H1 (cell line): ENCODE measurements at regions not wholly inside any gene's neighbourhood (a gene's known extent, or its start where the extent isn't known, plus 50 kb on each side); places are given as distances from the start of the nearest gene placed in this dataset.

Source experiments
- CTCF ChIA-PET: fragments of 300-600 bp; sonication (Branson Sonifier 250); formaldehyde crosslinking; loops from one replicate; lab custom pipeline; 2021; ENCODE audit not compliant: partially characterized antibody; lab: Charles Lee
- POLR2A ChIA-PET: fragments of 300-600 bp; sonication (Branson Sonifier 250); formaldehyde crosslinking; loops from one replicate; lab custom pipeline; 2021; ENCODE audit warnings: inconsistent platforms; ENCODE audit not compliant: partially characterized antibody; lab: Charles Lee
- DNase-seq, 2 experiments: peaks; one replicate each; pipeline versions ENCODE4 v3.0.0 to v3.0.0-alpha.2; 2010 to 2022; ENCODE audit warnings: low spot score in 2 of 2, low read depth in 1 of 2, mixed read lengths in 1 of 2
- FAIRE-seq: peaks from 2 replicates; lab custom pipeline; 2011; peaks lifted over from hg19 to GRCh38; lab: Jason Lieb, UNC
- H2AFZ ChIP-seq: 2 replicates; pipeline ENCODE4 v1.8.1; 2012; ENCODE audit warnings: low read length, inconsistent platforms
- H2AK5ac ChIP-seq: 2 replicates; pipeline ENCODE4 v1.6.1; 2013; ENCODE audit warnings: low read depth, low read length
- H2BK120ac ChIP-seq: replicated peaks from 2 replicates; pipeline ENCODE3; 2013; ENCODE audit warnings: low read depth, low read length, inconsistent platforms
- H2BK12ac ChIP-seq: 2 replicates; pipeline ENCODE4 v1.6.1; 2013; ENCODE audit warnings: low read depth, low read length
- H2BK15ac ChIP-seq: 2 replicates; pipeline ENCODE4 v1.6.1; 2013; ENCODE audit warnings: low read length
- H2BK20ac ChIP-seq: 2 replicates; pipeline ENCODE4 v1.6.1; 2013; ENCODE audit warnings: low read length
- H2BK5ac ChIP-seq: 2 replicates; pipeline ENCODE4 v1.6.1; 2013; ENCODE audit warnings: low read depth, low read length
- H3K14ac ChIP-seq: 2 replicates; pipeline ENCODE4 v1.6.1; 2013; ENCODE audit warnings: inconsistent platforms; ENCODE audit not compliant: insufficient read length
- H3K18ac ChIP-seq: 2 replicates; pipeline ENCODE4 v1.6.1; 2013; ENCODE audit warnings: low read length; ENCODE audit errors: extremely low read depth
- H3K23ac ChIP-seq: 2 replicates; pipeline ENCODE4 v1.6.1; 2013; ENCODE audit warnings: inconsistent platforms; ENCODE audit not compliant: insufficient read length
- H3K23me2 ChIP-seq: 2 replicates; pipeline ENCODE4 v1.6.1; 2013; ENCODE audit warnings: low read depth, low read length
- H3K27ac ChIP-seq: 2 replicates; pipeline ENCODE4 v1.6.1; 2011; ENCODE audit warnings: low read depth, low read length, inconsistent platforms
- H3K27me3 ChIP-seq, 4 experiments: replicated peaks in 1 of 4; 1 replicate in 1 of 4; 2 replicates in 3 of 4; pipeline versions ENCODE4 v1.6.1 to v1.8.1; 2011 to 2013; ENCODE audit warnings: low read length in 3 of 4, mild to moderate bottlenecking in 3 of 4, inconsistent platforms in 2 of 4, mixed read lengths in 2 of 4, moderate library complexity in 1 of 4; ENCODE audit not compliant: control insufficient read depth in 3 of 4, insufficient read depth in 3 of 4; ENCODE audit errors: extremely low read depth in 1 of 4
- H3K36me3 ChIP-seq, 4 experiments: 2 replicates each; pipeline versions ENCODE4 v1.6.1 to v1.8.1; 2011 to 2013; ENCODE audit warnings: mild to moderate bottlenecking in 4 of 4, low read length in 3 of 4, moderate library complexity in 2 of 4, control low read depth in 1 of 4, inconsistent platforms in 1 of 4; ENCODE audit not compliant: insufficient read depth in 4 of 4, control insufficient read depth in 2 of 4
- H3K4ac ChIP-seq: replicated peaks from 2 replicates; pipeline ENCODE3; 2013; ENCODE audit warnings: low read length, low read depth, mixed read lengths, inconsistent platforms; ENCODE audit not compliant: insufficient read length
- H3K4me1 ChIP-seq, 4 experiments: replicated peaks in 1 of 4; 1 replicate in 1 of 4; 2 replicates in 3 of 4; pipeline versions ENCODE4 v1.6.1 to v1.8.1; 2011 to 2013; ENCODE audit warnings: low read length in 3 of 4, inconsistent platforms in 2 of 4, mixed read lengths in 1 of 4; ENCODE audit not compliant: insufficient read depth in 4 of 4, control insufficient read depth in 3 of 4
- H3K4me2 ChIP-seq, 2 experiments: 2 replicates each; pipeline versions ENCODE4 v1.6.1 to v1.8.1; 2011 to 2013; ENCODE audit warnings: low read depth in 2 of 2, low read length in 2 of 2, control low read depth in 1 of 2, inconsistent platforms in 1 of 2, mild to moderate bottlenecking in 1 of 2; ENCODE audit not compliant: insufficient read depth in 1 of 2
- H3K4me3 ChIP-seq, 4 experiments: fragments of 200-600, 300-600 bp in 1 of 4; sonication (generic), shearing (Covaris generic), sonication (Bioruptor Twin) in 1 of 4; 2 replicates each; pipeline versions ENCODE4 v1.5.1 to v1.8.1; 2011 to 2016; ENCODE audit warnings: low read length in 4 of 4, low read depth in 3 of 4, control low read depth in 2 of 4, inconsistent platforms in 2 of 4, mild to moderate bottlenecking in 2 of 4, mixed read lengths in 1 of 4, moderate library complexity in 1 of 4; ENCODE audit not compliant: insufficient read depth in 2 of 4; ENCODE audit errors: extremely low read depth in 1 of 4
- H3K56ac ChIP-seq: replicated peaks from 2 replicates; pipeline ENCODE3; 2013; ENCODE audit warnings: low read depth, mild to moderate bottlenecking, mixed read lengths, low read length, inconsistent platforms; ENCODE audit not compliant: insufficient read length
- H3K79me1 ChIP-seq: 2 replicates; pipeline ENCODE4 v1.6.1; 2013; ENCODE audit warnings: low read depth, low read length, control low read depth
- H3K79me2 ChIP-seq, 2 experiments: 2 replicates each; pipeline versions ENCODE4 v1.6.1 to v1.8.1; 2012 to 2013; ENCODE audit warnings: low read length in 2 of 2, mild to moderate bottlenecking in 2 of 2, inconsistent platforms in 1 of 2; ENCODE audit not compliant: insufficient read depth in 2 of 2, control insufficient read depth in 1 of 2
- H3K9ac ChIP-seq, 4 experiments: replicated peaks in 1 of 4; 1 replicate in 1 of 4; 2 replicates in 3 of 4; pipeline versions ENCODE4 v1.6.1 to v1.8.1; 2011 to 2013; ENCODE audit warnings: low read depth in 3 of 4, low read length in 3 of 4, control low read depth in 2 of 4, mild to moderate bottlenecking in 2 of 4, moderate library complexity in 2 of 4, inconsistent platforms in 1 of 4; ENCODE audit errors: extremely low read depth in 1 of 4
- H3K9me3 ChIP-seq, 2 experiments: 2 replicates each; pipeline versions ENCODE4 v1.6.1 to v1.8.1; 2012 to 2013; ENCODE audit warnings: mild to moderate bottlenecking in 2 of 2, moderate library complexity in 2 of 2, control low read depth in 1 of 2, inconsistent platforms in 1 of 2, low read depth in 1 of 2, low read length in 1 of 2, mixed read lengths in 1 of 2; ENCODE audit not compliant: insufficient read depth in 2 of 2
- H4K20me1 ChIP-seq, 2 experiments: replicated peaks in 1 of 2; 2 replicates each; pipeline versions ENCODE3 to v1.8.1; 2011 to 2013; ENCODE audit warnings: inconsistent platforms in 2 of 2, low read length in 2 of 2, mild to moderate bottlenecking in 1 of 2; ENCODE audit not compliant: insufficient read depth in 2 of 2, control insufficient read depth in 1 of 2
- H4K5ac ChIP-seq: 2 replicates; pipeline ENCODE4 v1.6.1; 2013; ENCODE audit warnings: low read length, low read depth, mixed read lengths, inconsistent platforms; ENCODE audit not compliant: insufficient read length
- H4K8ac ChIP-seq: 2 replicates; pipeline ENCODE4 v1.8.0; 2013; ENCODE audit warnings: mild to moderate bottlenecking, moderate library complexity, low read length, inconsistent platforms; ENCODE audit not compliant: insufficient read depth; ENCODE audit errors: extremely low read depth
- H4K91ac ChIP-seq: replicated peaks from 2 replicates; pipeline ENCODE3; 2013; ENCODE audit warnings: low read length, mixed read lengths, inconsistent platforms; ENCODE audit not compliant: insufficient read length
- BRCA1 ChIP-seq: IDR thresholded peaks from 2 replicates; pipeline ENCODE4 v1.6.1; 2012; ENCODE audit warnings: low read depth, low read length, improper control_type of control experiment
- FOSL1 ChIP-seq: IDR thresholded peaks from 2 replicates; pipeline ENCODE4 v1.6.1; 2011; ENCODE audit warnings: mild to moderate bottlenecking, low read depth, low read length, moderate library complexity; ENCODE audit not compliant: insufficient read depth
- NRF1 ChIP-seq: IDR thresholded peaks from 2 replicates; pipeline ENCODE4 v1.6.1; 2011; ENCODE audit warnings: mild to moderate bottlenecking, low read depth, low read length, improper control_type of control experiment
- PHF8 ChIP-seq: fragments of 200-600 bp; sonication (generic); conservative IDR thresholded peaks from 2 replicates; pipeline ENCODE4 v1.7.1; 2012; ENCODE audit warnings: low read depth, mild to moderate bottlenecking, inconsistent platforms, low read length, moderate library complexity
- RNF2 ChIP-seq: fragments of 200-900, 300-1000 bp; sonication (generic); IDR thresholded peaks from 2 replicates; pipeline ENCODE4 v1.7.1; 2016; ENCODE audit warnings: borderline replicate concordance, low read depth, mild to moderate bottlenecking, antibody characterized with exemption, low read length; ENCODE audit not compliant: poor library complexity, severe bottlenecking; ENCODE audit errors: missing control alignments
- SAP30 ChIP-seq: fragments of 300-600 bp; sonication (generic); IDR thresholded peaks from 2 replicates; pipeline ENCODE4 v1.7.1; 2012; ENCODE audit warnings: low read length, moderate library complexity, mild to moderate bottlenecking, inconsistent platforms; ENCODE audit not compliant: insufficient read depth, insufficient replicate concordance
- SRF ChIP-seq: IDR thresholded peaks from 2 replicates; pipeline ENCODE4 v1.6.1; 2011; ENCODE audit warnings: mild to moderate bottlenecking, low read depth, low read length, moderate library complexity
- TAF7 ChIP-seq: optimal IDR thresholded peaks from 2 replicates; pipeline ENCODE3; 2011; ENCODE audit warnings: low read depth, mild to moderate bottlenecking, inconsistent platforms, low read length, moderate library complexity, borderline replicate concordance
- WGBS, 2 experiments: shearing (Covaris generic) in 1 of 2; methylation state at CpG; one replicate each; pipeline versions ENCODE4 v1.1.6 to v1.1.7; 2013 to 2015; ENCODE audit warnings: low lambda C conversion rate in 2 of 2, mixed read lengths in 2 of 2, inconsistent platforms in 1 of 2, low coverage in 1 of 2, missing lambda C conversion rate in 1 of 2; ENCODE audit not compliant: insufficient replicate concordance in 2 of 2, insufficient coverage in 1 of 2, insufficient read length in 1 of 2; ENCODE audit errors: extremely low coverage in 1 of 2, missing lambda C conversion rate in 1 of 2; 5-methylcytosine and 5-hydroxymethylcytosine counted together
- TF ChIP-seq, protein P1 (sequence below), 3 experiments: IDR thresholded peaks; 1 replicate in 2 of 3; 2 replicates in 1 of 3; pipeline versions ENCODE4 v1.5.1 to v1.6.1; 2011; ENCODE audit warnings: low read length in 3 of 3, mild to moderate bottlenecking in 3 of 3, inconsistent platforms in 2 of 3, low read depth in 1 of 3, moderate library complexity in 1 of 3; ENCODE audit not compliant: insufficient read depth in 1 of 3; ENCODE audit errors: control extremely low read depth in 1 of 3

DNA sequence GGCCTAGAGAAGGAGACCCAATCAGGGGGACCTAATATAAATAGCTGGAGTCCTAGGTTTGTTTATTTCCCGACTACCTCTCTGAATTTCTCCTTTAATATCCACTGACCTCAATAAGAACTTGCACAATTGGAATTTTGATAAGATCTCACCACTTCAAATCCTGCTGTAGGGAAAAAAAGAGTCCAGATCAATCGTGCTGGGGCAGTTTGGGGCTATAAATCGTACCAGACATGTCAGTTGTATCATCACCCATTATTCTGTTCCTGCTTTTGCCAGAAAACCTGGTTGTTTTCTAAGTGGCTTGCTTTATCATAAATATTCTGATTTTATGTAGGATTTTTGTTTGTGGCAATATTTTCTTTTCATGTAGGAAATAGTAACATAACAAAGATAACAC lies 281.3 kb downstream of the DIPK2A start:
- H2AK5ac ChIP-seq: no peak overlapping the region
- 90% methylated on average over 3 of the region's 3 CpGs; no CpG with 5 or more reads in 1 of the 2 experiments for WGBS, 2 experiments
- TF ChIP-seq FOSL1 (no peak), NRF1 (no peak), TAF7 (no peak), SAP30 (no peak), SRF (no peak), RNF2 (no peak), PHF8 (no peak), BRCA1 (no peak)
- TF ChIP-seq, protein P1, sequence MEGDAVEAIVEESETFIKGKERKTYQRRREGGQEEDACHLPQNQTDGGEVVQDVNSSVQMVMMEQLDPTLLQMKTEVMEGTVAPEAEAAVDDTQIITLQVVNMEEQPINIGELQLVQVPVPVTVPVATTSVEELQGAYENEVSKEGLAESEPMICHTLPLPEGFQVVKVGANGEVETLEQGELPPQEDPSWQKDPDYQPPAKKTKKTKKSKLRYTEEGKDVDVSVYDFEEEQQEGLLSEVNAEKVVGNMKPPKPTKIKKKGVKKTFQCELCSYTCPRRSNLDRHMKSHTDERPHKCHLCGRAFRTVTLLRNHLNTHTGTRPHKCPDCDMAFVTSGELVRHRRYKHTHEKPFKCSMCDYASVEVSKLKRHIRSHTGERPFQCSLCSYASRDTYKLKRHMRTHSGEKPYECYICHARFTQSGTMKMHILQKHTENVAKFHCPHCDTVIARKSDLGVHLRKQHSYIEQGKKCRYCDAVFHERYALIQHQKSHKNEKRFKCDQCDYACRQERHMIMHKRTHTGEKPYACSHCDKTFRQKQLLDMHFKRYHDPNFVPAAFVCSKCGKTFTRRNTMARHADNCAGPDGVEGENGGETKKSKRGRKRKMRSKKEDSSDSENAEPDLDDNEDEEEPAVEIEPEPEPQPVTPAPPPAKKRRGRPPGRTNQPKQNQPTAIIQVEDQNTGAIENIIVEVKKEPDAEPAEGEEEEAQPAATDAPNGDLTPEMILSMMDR (IDR thresholded peaks at IDR 0.05; ENCODE audit: control extremely low read depth in 1 of 3, insufficient read depth in 1 of 3, low read depth in 1 of 3, low read length in 3 of 3): no peak

More for the DNA sequence above, 281.3 kb downstream of the DIPK2A start:
- no peak overlapping the region for H3K27ac ChIP-seq
- no peaks in the 10 kb centered on the region for H3K79me1 ChIP-seq
- H3K4me3 ChIP-seq: no peak overlapping the region
- H3K4ac ChIP-seq: no peak overlapping the region
- H4K8ac ChIP-seq: no peak overlapping the region
- DNase-seq (no peak), FAIRE-seq (no peak)
- H4K20me1 ChIP-seq: no peaks in the 10 kb centered on the region
- H3K4me2 ChIP-seq: no peak overlapping the region
- no peak overlapping the region for H2BK20ac ChIP-seq
- H3K23ac ChIP-seq: no peak overlapping the region
- no peak overlapping the region for H2BK5ac ChIP-seq
- H3K27me3 ChIP-seq: no peaks in the 10 kb centered on the region
- H3K14ac ChIP-seq: no peak overlapping the region
- ChIA-PET CTCF (interaction anchor here (0.8 to 1.0 kb wide), 2 partner anchors 8 to 26 kb away, joined by 3 read pairs; no protein-coding TSS in a partner anchor), POLR2A (no interaction called here)
- no peak overlapping the region for H2AFZ ChIP-seq
- no peak overlapping the region for H3K9ac ChIP-seq
- H4K91ac ChIP-seq: no peak overlapping the region
- no peaks in the 10 kb centered on the region for H3K36me3 ChIP-seq
- no peak overlapping the region for H2BK12ac ChIP-seq
- H4K5ac ChIP-seq: no peak overlapping the region
- no peaks in the 10 kb centered on the region for H3K9me3 ChIP-seq
- no peaks in the 10 kb centered on the region for H3K4me1 ChIP-seq
- no peak overlapping the region for H2BK15ac ChIP-seq
- no peak overlapping the region for H3K56ac ChIP-seq
- H2BK120ac ChIP-seq: no peak overlapping the region
- H3K79me2 ChIP-seq: no peaks in the 10 kb centered on the region
- no peak overlapping the region for H3K18ac ChIP-seq
- H3K23me2 ChIP-seq: no peaks in the 10 kb centered on the region; the same call in 1 of the 2 replicates
